Lung (tissue), 11 donors: ENCODE measurements at regions not wholly inside any gene's neighbourhood (a gene's known extent, or its start where the extent isn't known, plus 50 kb on each side); places are given as distances from the start of the nearest gene placed in this dataset.
A peak's percentile ranks its signal among the peaks of the same experiment; 100 is the strongest.

Experiments used
- ATAC-seq: fragments of 200-7000 bp; cut with Tn5 transposase; one replicate; pipeline ENCODE4 v1.9.1; 2020; ENCODE audit warnings: moderate number of reproducible peaks; ENCODE audit not compliant: insufficient read depth, low FRiP score
- DNase-seq, 3 donors: peaks; one replicate each; pipeline ENCODE4 v3.0.0-alpha.2; 2013 to 2017
- H3K27ac ChIP-seq, 2 donors: one replicate each; pipeline ENCODE4 v1.5.1; 2013; ENCODE audit warnings: mild to moderate bottlenecking in 2 of 2, moderate library complexity in 2 of 2, control low read depth in 1 of 2, inconsistent platforms in 1 of 2, low read depth in 1 of 2, low read length in 1 of 2
- H3K27me3 ChIP-seq, 3 donors: one replicate each; pipeline ENCODE4 v1.5.1; 2013; ENCODE audit warnings: low read length in 2 of 3; ENCODE audit not compliant: control insufficient read depth in 3 of 3, insufficient read depth in 3 of 3
- H3K36me3 ChIP-seq, 4 donors: one replicate each; pipeline ENCODE4 v1.5.1; 2013; ENCODE audit warnings: low read length in 4 of 4, mild to moderate bottlenecking in 1 of 4, moderate library complexity in 1 of 4; ENCODE audit not compliant: control insufficient read depth in 4 of 4, insufficient read depth in 4 of 4
- H3K4me1 ChIP-seq, 5 donors: one replicate each; pipeline ENCODE4 v1.5.1; 2013; ENCODE audit warnings: low read length in 5 of 5, mild to moderate bottlenecking in 2 of 5, moderate library complexity in 1 of 5; ENCODE audit not compliant: control insufficient read depth in 5 of 5, insufficient read depth in 5 of 5
- H3K4me3 ChIP-seq: one replicate; pipeline ENCODE4 v1.5.1; 2013; ENCODE audit warnings: mild to moderate bottlenecking, control low read depth, moderate library complexity
- H3K9ac ChIP-seq, 2 donors: one replicate each; pipeline ENCODE4 v1.5.1; 2013; ENCODE audit warnings: low read length in 2 of 2, control low read depth in 1 of 2; ENCODE audit not compliant: insufficient read depth in 1 of 2
- H3K9me3 ChIP-seq, 4 donors: one replicate each; pipeline ENCODE4 v1.5.1; 2013; ENCODE audit warnings: low read length in 3 of 4, mild to moderate bottlenecking in 1 of 4, moderate library complexity in 1 of 4; ENCODE audit not compliant: control insufficient read depth in 4 of 4, insufficient read depth in 3 of 4
- WGBS, 2 donors: extraction: QIAGEN DNeasy Blood & Tissue Kit; methylation state at CpG; one replicate each; pipeline ENCODE4 v1.1.7; 2013; 5-methylcytosine and 5-hydroxymethylcytosine counted together
- TF ChIP-seq, protein P1 (sequence below): IDR thresholded peaks from 2 replicates; pipeline ENCODE4 v1.5.1; 2012; ENCODE audit warnings: mild to moderate bottlenecking; ENCODE audit errors: control extremely low read depth, extremely low read depth
- donor health status: control.
- donor health status: control.
- donor health status: Bipolar disorder and iron deficiency.
- donor health status: healthy.
- donor health status: DM: yes; HTN: yes; CAD: no.

- TF ChIP-seq, protein P1, sequence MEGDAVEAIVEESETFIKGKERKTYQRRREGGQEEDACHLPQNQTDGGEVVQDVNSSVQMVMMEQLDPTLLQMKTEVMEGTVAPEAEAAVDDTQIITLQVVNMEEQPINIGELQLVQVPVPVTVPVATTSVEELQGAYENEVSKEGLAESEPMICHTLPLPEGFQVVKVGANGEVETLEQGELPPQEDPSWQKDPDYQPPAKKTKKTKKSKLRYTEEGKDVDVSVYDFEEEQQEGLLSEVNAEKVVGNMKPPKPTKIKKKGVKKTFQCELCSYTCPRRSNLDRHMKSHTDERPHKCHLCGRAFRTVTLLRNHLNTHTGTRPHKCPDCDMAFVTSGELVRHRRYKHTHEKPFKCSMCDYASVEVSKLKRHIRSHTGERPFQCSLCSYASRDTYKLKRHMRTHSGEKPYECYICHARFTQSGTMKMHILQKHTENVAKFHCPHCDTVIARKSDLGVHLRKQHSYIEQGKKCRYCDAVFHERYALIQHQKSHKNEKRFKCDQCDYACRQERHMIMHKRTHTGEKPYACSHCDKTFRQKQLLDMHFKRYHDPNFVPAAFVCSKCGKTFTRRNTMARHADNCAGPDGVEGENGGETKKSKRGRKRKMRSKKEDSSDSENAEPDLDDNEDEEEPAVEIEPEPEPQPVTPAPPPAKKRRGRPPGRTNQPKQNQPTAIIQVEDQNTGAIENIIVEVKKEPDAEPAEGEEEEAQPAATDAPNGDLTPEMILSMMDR: no peak
- Histone ChIP-seq H3K36me3 (no peaks in the 10 kb centered on the region), H3K9me3 (peaks cover 0 to 4% (median 0%) of the 10 kb centered on the region in 4 donors), H3K9ac (no peak overlapping the region), H3K4me3 (no peak overlapping the region), H3K27ac (no peak overlapping the region), H3K4me1 (no peaks in the 10 kb centered on the region), H3K27me3 (no peaks in the 10 kb centered on the region)
- 83 to 85% methylated on average over 3 of the region's 3 CpGs for WGBS, 2 donors
- no peak for ATAC-seq
- DNase-seq: peak in 1 of 3 donors; percentile 1
Observed at GRCh38 chr6:88449770-88450169, 283.6 kb upstream of the CNR1 start.

DNA sequence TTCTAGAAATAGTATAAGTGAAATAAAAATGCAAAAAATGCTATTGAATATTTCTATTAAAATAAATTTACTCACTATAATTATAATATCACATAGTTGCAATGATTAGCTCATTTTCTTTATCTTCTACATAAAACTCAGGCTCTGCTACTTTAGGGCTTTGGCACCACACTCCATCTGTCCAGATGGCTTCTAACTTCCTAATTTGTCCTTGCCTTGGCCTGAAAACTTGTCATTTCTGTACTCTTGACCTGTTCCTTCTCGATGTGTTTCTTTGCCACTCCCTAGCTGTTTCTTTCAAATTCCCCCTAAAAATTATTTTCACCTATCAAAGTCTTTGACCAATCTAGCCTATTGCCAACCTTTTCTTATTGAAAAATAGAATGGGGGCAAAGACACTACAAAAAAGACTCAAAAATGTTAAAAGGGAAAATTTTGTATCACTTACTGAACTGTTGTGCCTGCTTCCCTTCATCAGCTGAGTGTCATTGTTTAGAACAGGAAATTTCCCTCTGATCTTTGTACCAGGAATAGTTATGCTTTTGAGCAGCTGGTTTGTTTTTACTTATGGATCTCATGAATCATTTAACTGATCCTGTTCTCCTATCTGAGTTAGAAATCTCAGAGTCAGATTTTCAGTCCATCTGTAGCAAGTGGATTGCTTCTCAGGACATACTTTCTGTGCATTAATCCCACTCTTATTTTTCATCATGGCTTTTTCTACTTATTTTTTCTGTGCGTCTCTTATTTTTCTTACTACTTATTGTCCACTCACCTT, 279.2 kb upstream of the CNR1 start:
- no peaks in the 10 kb centered on the region for H3K27me3 ChIP-seq
- no peak overlapping the region for H3K9ac ChIP-seq
- no peaks in the 10 kb centered on the region for H3K36me3 ChIP-seq
- no peak overlapping the region for H3K27ac ChIP-seq
- WGBS, 2 donors: 64 to 70% methylated on average over 2 of the region's 2 CpGs
- peaks cover 0 to 4% (median 0%) of the 10 kb centered on the region in 4 donors for H3K9me3 ChIP-seq
- no peaks in the 10 kb centered on the region for H3K4me1 ChIP-seq
- TF ChIP-seq, protein P1: no peak
- no peak for DNase-seq
- no peak overlapping the region for H3K4me3 ChIP-seq
- no peak for ATAC-seq

DNA sequence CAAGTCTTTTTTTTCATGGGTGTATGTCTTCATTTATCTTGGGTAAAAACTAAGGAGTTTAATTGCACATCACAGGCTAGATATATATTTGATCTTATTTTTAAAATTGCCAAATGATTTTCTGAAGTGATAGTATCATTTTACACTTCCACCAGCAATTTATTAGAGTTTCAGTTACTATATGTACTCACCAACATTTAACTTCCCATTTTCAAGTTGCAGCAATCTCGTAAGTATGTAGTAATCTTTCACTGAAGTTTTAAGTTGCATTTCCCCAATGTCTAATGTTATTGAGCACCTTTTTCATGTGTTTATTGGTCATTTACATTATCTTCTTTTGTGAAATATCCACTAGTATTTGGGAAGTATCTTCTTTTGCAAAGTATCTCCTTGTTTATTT, 277.4 kb upstream of the CNR1 start:
- Histone ChIP-seq H3K9ac (no peak overlapping the region), H3K4me1 (no peaks in the 10 kb centered on the region), H3K27ac (no peak overlapping the region), H3K27me3 (no peaks in the 10 kb centered on the region), H3K36me3 (no peaks in the 10 kb centered on the region), H3K4me3 (no peak overlapping the region), H3K9me3 (peaks cover 0 to 4% (median 0%) of the 10 kb centered on the region in 4 donors)
- TF ChIP-seq, protein P1: no peak
- 70 to 86% methylated on average over 1 of the region's 1 CpG for WGBS, 2 donors
- ATAC-seq: no peak
- DNase-seq: no peak
